Cardiac septum (tissue), 1 donor: ENCODE measurements at regions not wholly inside any gene's neighbourhood (a gene's known extent, or its start where the extent isn't known, plus 50 kb on each side); places are given as distances from the start of the nearest gene placed in this dataset.

Source experiments
- DNase-seq: peaks from one replicate; pipeline ENCODE4 v3.0.0-alpha.2; 2020; ENCODE audit warnings: low spot score
- intact Hi-C: fragments of 100-400 bp; cut with DNase I; formaldehyde crosslinking; loops from one replicate; pipeline ENCODE4 v1.14.0; 2022
- donor health status: DM: no; HTN: no; CAD: no.

- intact Hi-C loops = no loop called here
- DNase-seq = no peak
Observed at GRCh38 chr9:96025995-96026602, 150.6 kb downstream of the ERCC6L2 start.

DNA sequence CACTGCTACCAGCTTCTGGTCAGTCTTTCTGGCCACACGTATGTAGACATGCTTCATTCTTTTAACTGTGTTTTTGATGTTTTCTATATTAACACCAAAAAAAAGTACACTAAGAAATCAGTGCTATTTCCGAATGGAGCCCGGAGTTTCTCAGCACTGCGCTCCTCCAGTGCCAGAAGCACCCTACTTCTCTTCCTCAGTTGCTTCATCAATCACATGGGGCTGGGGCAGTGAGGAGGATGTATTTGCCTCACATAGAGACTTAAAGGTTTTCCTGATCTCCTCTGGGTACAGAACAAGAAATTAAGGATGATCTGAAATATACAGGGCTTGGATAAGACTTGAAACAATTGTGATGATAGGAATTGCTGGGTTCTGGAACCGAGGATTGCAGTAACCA lies 148.0 kb downstream of the ERCC6L2 start:
- intact Hi-C loops = no loop called here
- DNase-seq = no peak

DNA sequence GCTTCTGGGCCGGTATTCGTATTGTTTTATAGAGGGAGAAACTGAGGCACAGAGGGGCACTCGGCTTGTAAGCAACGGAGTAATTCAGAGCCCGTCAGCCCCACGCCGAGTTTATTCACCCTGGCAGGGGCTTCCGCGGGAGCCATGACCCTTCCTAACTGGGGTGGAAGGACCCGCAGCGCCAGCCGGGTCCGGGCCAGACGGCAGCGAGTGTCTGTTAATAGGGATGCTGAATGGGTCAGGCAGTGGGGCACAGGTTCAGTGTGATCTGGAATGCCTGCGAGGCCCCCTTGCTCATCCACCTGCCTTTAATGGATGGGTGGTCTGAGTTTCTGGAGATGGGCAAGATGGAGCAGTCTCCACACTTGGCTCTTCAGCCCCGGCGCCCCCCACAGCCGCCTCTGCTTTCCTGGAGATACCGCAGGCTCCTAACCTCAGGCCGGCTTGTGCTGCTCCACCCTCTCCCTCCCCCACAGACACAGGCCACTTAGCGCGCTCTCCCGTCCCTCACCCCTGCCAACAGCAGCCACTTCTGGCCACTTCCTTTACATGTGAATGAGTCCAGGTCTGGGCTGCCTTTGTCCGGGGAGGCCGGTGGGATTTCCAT lies 147.1 kb downstream of the ERCC6L2 start:
- no peak for DNase-seq
- intact Hi-C loops = no loop called here

DNA sequence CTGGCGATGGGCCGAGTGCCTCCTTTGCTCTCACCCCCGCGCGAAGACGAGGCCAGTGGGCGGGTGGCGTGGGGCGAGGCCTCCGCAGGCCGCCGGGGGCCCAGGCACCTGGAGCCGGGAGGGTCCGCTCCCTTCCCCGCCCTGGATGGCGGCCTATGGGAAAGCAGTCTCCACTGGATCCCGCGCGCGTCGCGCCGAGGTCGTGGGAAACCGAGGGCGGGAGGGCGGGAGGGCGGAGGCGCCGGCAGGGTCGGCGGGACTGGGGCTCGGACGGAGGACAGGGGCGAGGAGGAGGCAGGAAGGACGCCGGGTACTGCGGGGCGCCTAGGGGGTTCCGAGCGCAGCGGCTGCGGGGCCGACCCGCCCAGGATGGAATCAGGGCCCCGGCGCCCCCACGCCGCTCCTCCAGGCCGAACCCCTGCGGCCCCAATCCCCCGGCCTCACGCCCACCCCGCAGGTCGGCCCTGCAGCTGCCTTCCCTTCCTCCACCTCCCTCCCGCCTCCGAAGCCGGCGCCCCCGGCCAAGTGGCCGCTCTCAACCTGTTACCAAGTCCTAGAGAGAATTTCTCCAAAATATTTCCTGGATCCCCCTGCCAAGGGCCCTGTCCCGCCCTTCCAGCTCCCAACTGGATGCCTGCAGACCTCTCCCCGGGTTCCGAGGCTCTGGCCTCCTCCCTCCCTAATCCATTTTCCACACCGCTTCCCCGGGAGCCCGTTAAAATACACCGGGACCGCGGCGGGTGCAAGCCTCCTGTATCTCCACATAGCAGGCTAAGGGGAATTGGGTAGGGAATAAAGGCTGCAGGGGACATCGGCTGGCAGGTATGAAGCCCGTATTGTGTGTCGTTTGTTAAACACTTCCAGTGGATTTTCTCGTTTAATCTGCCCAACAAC lies 146.3 kb downstream of the ERCC6L2 start:
- intact Hi-C loops = no loop called here
- DNase-seq = no peak

DNA sequence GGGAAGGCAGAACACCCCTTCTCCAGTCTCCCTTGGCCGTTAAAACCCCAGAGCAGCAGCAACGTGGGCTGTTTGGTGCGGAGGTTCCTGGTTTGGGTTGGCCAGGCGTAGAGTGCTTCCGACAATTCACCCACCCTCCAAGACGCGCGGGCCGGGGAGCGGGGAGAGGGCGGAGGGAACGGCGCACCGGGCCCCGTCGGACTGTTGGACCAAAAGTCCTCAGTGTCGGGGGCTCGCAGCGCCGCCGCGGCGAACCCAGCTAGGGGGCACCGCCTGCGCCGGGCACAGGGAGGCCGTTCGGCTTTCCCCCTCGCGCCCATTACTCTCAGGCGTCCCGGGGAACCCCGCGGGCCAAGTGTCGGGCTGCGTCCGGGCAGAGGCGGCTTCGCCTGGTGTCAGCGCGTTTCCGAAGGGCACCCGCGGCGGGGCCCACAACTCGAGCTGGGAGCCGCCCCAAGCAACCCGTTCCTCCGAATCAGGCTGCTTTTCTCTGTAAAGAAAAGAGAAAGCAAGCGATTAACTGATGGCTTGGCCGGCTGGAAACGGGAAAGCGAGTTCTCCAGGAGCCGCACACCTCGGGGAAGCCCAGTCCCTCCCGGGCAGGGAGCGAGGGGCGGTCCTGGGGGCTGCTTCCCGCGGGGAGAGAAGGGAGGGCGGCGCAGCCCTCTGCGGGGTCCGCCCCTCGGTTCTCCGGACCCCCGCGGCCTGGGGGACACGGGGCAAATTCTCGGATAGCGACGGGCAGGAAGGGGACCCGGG lies 145.5 kb downstream of the ERCC6L2 start:
- intact Hi-C loops = no loop called here
- DNase-seq = no peak

GRCh38 chr9:96020300-96020791 lies 144.9 kb downstream of the ERCC6L2 start:
- intact Hi-C loops = no loop called here
- DNase-seq = no peak
